ENCODE measurements at regions not wholly inside any gene's neighbourhood (a gene's known extent, or its start where the extent isn't known, plus 50 kb on each side); places are given as distances from the start of the nearest gene placed in this dataset.

DNA sequence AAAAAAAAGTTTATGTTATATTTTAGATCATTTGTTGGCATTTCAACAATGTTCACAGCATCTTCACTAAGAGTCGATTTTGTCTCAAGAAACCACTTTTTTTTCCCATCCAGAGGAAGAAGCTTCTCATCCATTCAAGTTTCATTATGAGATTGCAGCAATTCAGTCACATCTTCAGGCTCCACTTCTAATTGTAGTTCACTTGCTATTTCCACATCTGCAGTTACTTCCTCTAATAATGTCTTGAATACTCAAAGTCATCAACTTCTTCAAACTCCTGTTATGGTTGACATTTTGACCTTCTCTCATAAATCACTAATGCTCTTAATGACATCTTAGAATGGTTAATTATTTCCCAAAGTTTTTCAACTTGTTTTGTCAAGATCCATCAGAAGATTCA lies 61.3 kb upstream of the CHORDC1 start:
- TF ChIP-seq EGR1 (IDR thresholded peaks at IDR 0.05) (no peak), CEBPB (IDR thresholded peaks at IDR 0.05) (no peak), EP300 (IDR thresholded peaks at IDR 0.05; ENCODE audit: borderline replicate concordance) (no peak), TAF1 (IDR thresholded peaks at IDR 0.05; ENCODE audit: low read depth) (no peak), ZBTB7A (IDR thresholded peaks at IDR 0.05; ENCODE audit: low read depth) (no peak), RAD21 (IDR thresholded peaks at IDR 0.05; ENCODE audit: low read depth) (no peak), TEAD4 (IDR thresholded peaks at IDR 0.05) (no peak)
- TF ChIP-seq, protein P1, sequence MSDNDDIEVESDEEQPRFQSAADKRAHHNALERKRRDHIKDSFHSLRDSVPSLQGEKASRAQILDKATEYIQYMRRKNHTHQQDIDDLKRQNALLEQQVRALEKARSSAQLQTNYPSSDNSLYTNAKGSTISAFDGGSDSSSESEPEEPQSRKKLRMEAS (IDR thresholded peaks at IDR 0.05): no peak
- TF ChIP-seq, protein P2, sequence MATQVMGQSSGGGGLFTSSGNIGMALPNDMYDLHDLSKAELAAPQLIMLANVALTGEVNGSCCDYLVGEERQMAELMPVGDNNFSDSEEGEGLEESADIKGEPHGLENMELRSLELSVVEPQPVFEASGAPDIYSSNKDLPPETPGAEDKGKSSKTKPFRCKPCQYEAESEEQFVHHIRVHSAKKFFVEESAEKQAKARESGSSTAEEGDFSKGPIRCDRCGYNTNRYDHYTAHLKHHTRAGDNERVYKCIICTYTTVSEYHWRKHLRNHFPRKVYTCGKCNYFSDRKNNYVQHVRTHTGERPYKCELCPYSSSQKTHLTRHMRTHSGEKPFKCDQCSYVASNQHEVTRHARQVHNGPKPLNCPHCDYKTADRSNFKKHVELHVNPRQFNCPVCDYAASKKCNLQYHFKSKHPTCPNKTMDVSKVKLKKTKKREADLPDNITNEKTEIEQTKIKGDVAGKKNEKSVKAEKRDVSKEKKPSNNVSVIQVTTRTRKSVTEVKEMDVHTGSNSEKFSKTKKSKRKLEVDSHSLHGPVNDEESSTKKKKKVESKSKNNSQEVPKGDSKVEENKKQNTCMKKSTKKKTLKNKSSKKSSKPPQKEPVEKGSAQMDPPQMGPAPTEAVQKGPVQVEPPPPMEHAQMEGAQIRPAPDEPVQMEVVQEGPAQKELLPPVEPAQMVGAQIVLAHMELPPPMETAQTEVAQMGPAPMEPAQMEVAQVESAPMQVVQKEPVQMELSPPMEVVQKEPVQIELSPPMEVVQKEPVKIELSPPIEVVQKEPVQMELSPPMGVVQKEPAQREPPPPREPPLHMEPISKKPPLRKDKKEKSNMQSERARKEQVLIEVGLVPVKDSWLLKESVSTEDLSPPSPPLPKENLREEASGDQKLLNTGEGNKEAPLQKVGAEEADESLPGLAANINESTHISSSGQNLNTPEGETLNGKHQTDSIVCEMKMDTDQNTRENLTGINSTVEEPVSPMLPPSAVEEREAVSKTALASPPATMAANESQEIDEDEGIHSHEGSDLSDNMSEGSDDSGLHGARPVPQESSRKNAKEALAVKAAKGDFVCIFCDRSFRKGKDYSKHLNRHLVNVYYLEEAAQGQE (IDR thresholded peaks at IDR 0.05; ENCODE audit: low read depth): no peak
- TF ChIP-seq, protein P3, sequence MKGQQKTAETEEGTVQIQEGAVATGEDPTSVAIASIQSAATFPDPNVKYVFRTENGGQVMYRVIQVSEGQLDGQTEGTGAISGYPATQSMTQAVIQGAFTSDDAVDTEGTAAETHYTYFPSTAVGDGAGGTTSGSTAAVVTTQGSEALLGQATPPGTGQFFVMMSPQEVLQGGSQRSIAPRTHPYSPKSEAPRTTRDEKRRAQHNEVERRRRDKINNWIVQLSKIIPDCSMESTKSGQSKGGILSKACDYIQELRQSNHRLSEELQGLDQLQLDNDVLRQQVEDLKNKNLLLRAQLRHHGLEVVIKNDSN (IDR thresholded peaks at IDR 0.05): no peak

All from Ishikawa (cell line).